SK-N-SH (cell line): ENCODE measurements at regions not wholly inside any gene's neighbourhood (a gene's known extent, or its start where the extent isn't known, plus 50 kb on each side); places are given as distances from the start of the nearest gene placed in this dataset.

ENCODE experiments used
- CTCF ChIA-PET: fragments of 300-600, 350-600 bp; formaldehyde crosslinking; extraction: SDS; loops from one replicate; lab custom pipeline; 2021; lab: Yijun Ruan, JAX
- POLR2A ChIA-PET: fragments of 350-600 bp; sonication (Branson Sonifier 250); formaldehyde crosslinking; extraction: SDS; loops from one replicate; lab custom pipeline; 2020; ENCODE audit warnings: antibody characterized with exemption, inconsistent platforms; lab: Yijun Ruan, JAX
- DNase-seq: peaks from one replicate; pipeline ENCODE4 v3.0.0; 2012
- H2AFZ ChIP-seq: fragments of 200-600 bp; sonication (generic); 2 replicates; pipeline ENCODE4 v1.8.1; 2016; ENCODE audit warnings: antibody characterized with exemption, mild to moderate bottlenecking, low read depth
- H3F3A ChIP-seq: fragments of 200-600 bp; sonication (generic); replicated peaks from 2 replicates; pipeline ENCODE3; 2016; ENCODE audit warnings: antibody characterized with exemption, mild to moderate bottlenecking; ENCODE audit not compliant: insufficient read depth
- H3K27ac ChIP-seq, 2 experiments: fragments of 200-500 bp in 1 of 2; fragments of 200-600 bp in 1 of 2; sonication (Bioruptor generic) in 1 of 2; sonication (generic), shearing (Covaris generic) in 1 of 2; 2 replicates each; pipeline versions ENCODE4 v1.5.1 to v1.6.1; 2014 to 2016; ENCODE audit warnings: low read depth in 2 of 2, inconsistent platforms in 1 of 2, low read length in 1 of 2, mild to moderate bottlenecking in 1 of 2, mixed read lengths in 1 of 2
- H3K27me3 ChIP-seq: fragments of 200-600 bp; sonication (generic), shearing (Covaris generic); 2 replicates; pipeline ENCODE4 v1.6.1; 2016; ENCODE audit warnings: mixed run types; ENCODE audit not compliant: insufficient read depth
- H3K36me3 ChIP-seq, 2 experiments: fragments of 200-500 bp in 1 of 2; fragments of 200-600 bp in 1 of 2; sonication (Bioruptor generic) in 1 of 2; sonication (generic) in 1 of 2; replicated peaks in 1 of 2; 2 replicates each; pipeline versions ENCODE3 to v1.5.1; 2014 to 2016; ENCODE audit warnings: low read length in 1 of 2, mild to moderate bottlenecking in 1 of 2; ENCODE audit not compliant: insufficient read depth in 2 of 2, control insufficient read depth in 1 of 2
- H3K4me1 ChIP-seq, 2 experiments: fragments of 200-500 bp in 1 of 2; fragments of 200-600 bp in 1 of 2; sonication (Bioruptor generic) in 1 of 2; sonication (generic), shearing (Covaris generic) in 1 of 2; 2 replicates each; pipeline versions ENCODE4 v1.5.1 to v1.6.1; 2014 to 2016; ENCODE audit warnings: low read depth in 1 of 2, low read length in 1 of 2, mixed run types in 1 of 2; ENCODE audit not compliant: insufficient read depth in 2 of 2, control insufficient read depth in 1 of 2
- H3K4me2 ChIP-seq: fragments of 200-600 bp; sonication (generic), shearing (Covaris generic); 2 replicates; pipeline ENCODE4 v1.6.1; 2017; ENCODE audit warnings: mixed run types
- H3K4me3 ChIP-seq, 2 experiments: fragments of 200-500 bp in 1 of 2; fragments of 200-600 bp in 1 of 2; sonication (Bioruptor generic) in 1 of 2; sonication (generic), shearing (Covaris generic) in 1 of 2; 2 replicates each; pipeline versions ENCODE4 v1.5.1 to v1.8.1; 2014 to 2016; ENCODE audit warnings: low read depth in 2 of 2, inconsistent platforms in 1 of 2, low read length in 1 of 2, mild to moderate bottlenecking in 1 of 2, mixed read lengths in 1 of 2, moderate library complexity in 1 of 2
- H3K79me2 ChIP-seq: fragments of 200-600 bp; sonication (generic); 2 replicates; pipeline ENCODE4 v1.8.1; 2017; ENCODE audit warnings: mild to moderate bottlenecking; ENCODE audit not compliant: insufficient read depth
- H3K9ac ChIP-seq: fragments of 200-600 bp; sonication (generic); 2 replicates; pipeline ENCODE4 v1.6.1; 2017; ENCODE audit warnings: mixed run types
- H3K9me2 ChIP-seq: fragments of 200-600 bp; sonication (generic); 2 replicates; pipeline ENCODE4 v1.6.1; 2017; ENCODE audit warnings: mixed run types
- H3K9me3 ChIP-seq: fragments of 200-600 bp; sonication (generic); 2 replicates; pipeline ENCODE4 v1.6.1; 2017; ENCODE audit warnings: mixed run types, mild to moderate bottlenecking, moderate library complexity
- H4K20me1 ChIP-seq: fragments of 200-600 bp; sonication (generic); 2 replicates; pipeline ENCODE4 v1.6.1; 2017; ENCODE audit warnings: mild to moderate bottlenecking, mixed run types; ENCODE audit not compliant: insufficient read depth
- EP300 ChIP-seq, 2 experiments: IDR thresholded peaks; 2 replicates each; pipeline versions ENCODE4 v1.4.0 to v1.6.1; 2012; ENCODE audit warnings: borderline replicate concordance in 1 of 2, low read depth in 1 of 2, low read length in 1 of 2
- EZH2phosphoT487 ChIP-seq: fragments of 200-600 bp; sonication (generic); IDR thresholded peaks from 2 replicates; pipeline ENCODE4 v1.6.1; 2017; ENCODE audit warnings: low read depth, mixed run types, mild to moderate bottlenecking, antibody characterized with exemption, moderate library complexity, borderline replicate concordance
- FOXJ3 ChIP-seq: sonication (generic); formaldehyde crosslinking; IDR thresholded peaks from 2 replicates; pipeline ENCODE4 v1.5.1; 2020; ENCODE audit warnings: mild to moderate bottlenecking, missing genetic modification reagents
- GABPA ChIP-seq: IDR thresholded peaks from 2 replicates; pipeline ENCODE4 v1.4.0; 2012; ENCODE audit warnings: low read depth, mild to moderate bottlenecking
- GATA2 ChIP-seq: sonication (generic); formaldehyde crosslinking; IDR thresholded peaks from 2 replicates; pipeline ENCODE4 v1.5.0; 2020; ENCODE audit warnings: mild to moderate bottlenecking, missing genetic modification reagents
- IRF3 ChIP-seq: fragments of 150-350 bp; IDR thresholded peaks from 2 replicates; pipeline ENCODE4 v1.6.1; 2016; ENCODE audit warnings: mild to moderate bottlenecking, low read depth, low read length
- JUND ChIP-seq: IDR thresholded peaks from 2 replicates; pipeline ENCODE4 v1.4.0; 2012
- MEF2A ChIP-seq: IDR thresholded peaks from 2 replicates; pipeline ENCODE4 v1.4.0; 2012; ENCODE audit warnings: low read depth, borderline replicate concordance
- MXI1 ChIP-seq: IDR thresholded peaks from 2 replicates; pipeline ENCODE4 v1.6.1; 2012; ENCODE audit warnings: mild to moderate bottlenecking, low read depth, low read length, improper control_type of control experiment
- NRF1 ChIP-seq: IDR thresholded peaks from 2 replicates; pipeline ENCODE4 v1.6.1; 2012; ENCODE audit warnings: low read depth, mild to moderate bottlenecking, low read length
- RAD21 ChIP-seq: IDR thresholded peaks from 2 replicates; pipeline ENCODE4 v1.6.1; 2012; ENCODE audit warnings: mild to moderate bottlenecking, low read length
- RCOR1 ChIP-seq: fragments of 150-350 bp; IDR thresholded peaks from 2 replicates; pipeline ENCODE4 v1.6.1; 2017; ENCODE audit warnings: antibody characterized with exemption, low read length
- RFX5 ChIP-seq: IDR thresholded peaks from 2 replicates; pipeline ENCODE4 v1.6.1; 2012; ENCODE audit warnings: mild to moderate bottlenecking, improper control_type of control experiment, low read length
- SMC3 ChIP-seq: IDR thresholded peaks from 2 replicates; pipeline ENCODE4 v1.6.1; 2012; ENCODE audit warnings: low read depth, low read length, improper control_type of control experiment
- WGBS: methylation state at CpG from one replicate; pipeline ENCODE4 v1.1.6; 2017; ENCODE audit warnings: low lambda C conversion rate; 5-methylcytosine and 5-hydroxymethylcytosine counted together
- TF ChIP-seq, protein P1 (sequence below): IDR thresholded peaks from 2 replicates; pipeline ENCODE4 v1.4.0; 2012; ENCODE audit warnings: low read depth, borderline replicate concordance
- TF ChIP-seq, protein P2 (sequence below): fragments of 200-600 bp; sonication (generic); IDR thresholded peaks from 2 replicates; pipeline ENCODE4 v1.6.1; 2017; ENCODE audit warnings: antibody characterized with exemption, mild to moderate bottlenecking, moderate library complexity
- TF ChIP-seq, protein P3 (sequence below): IDR thresholded peaks from 2 replicates; pipeline ENCODE4 v1.6.1; 2012; ENCODE audit warnings: mild to moderate bottlenecking, low read depth, low read length, moderate library complexity
- TF ChIP-seq, protein P4 (sequence below): IDR thresholded peaks from 2 replicates; pipeline ENCODE4; 2012

GRCh38 chr2:66828876-66829275 lies 394.0 kb downstream of the MEIS1 start:
- H3K9me3 ChIP-seq, result no peaks in the 10 kb centered on the region
- H3K36me3 ChIP-seq, result no peaks in the 10 kb centered on the region
- H3K27me3 ChIP-seq, result no peaks in the 10 kb centered on the region
- H3K9ac ChIP-seq, result no peak overlapping the region
- H3K4me1 ChIP-seq, result no peaks in the 10 kb centered on the region
- ChIA-PET CTCF (no interaction called here), POLR2A (no interaction called here)
- TF ChIP-seq EP300 (IDR thresholded peaks at IDR 0.05; ENCODE audit: borderline replicate concordance in 1 of 2, low read depth in 1 of 2, low read length in 1 of 2), result no peak
- TF ChIP-seq, protein P1, sequence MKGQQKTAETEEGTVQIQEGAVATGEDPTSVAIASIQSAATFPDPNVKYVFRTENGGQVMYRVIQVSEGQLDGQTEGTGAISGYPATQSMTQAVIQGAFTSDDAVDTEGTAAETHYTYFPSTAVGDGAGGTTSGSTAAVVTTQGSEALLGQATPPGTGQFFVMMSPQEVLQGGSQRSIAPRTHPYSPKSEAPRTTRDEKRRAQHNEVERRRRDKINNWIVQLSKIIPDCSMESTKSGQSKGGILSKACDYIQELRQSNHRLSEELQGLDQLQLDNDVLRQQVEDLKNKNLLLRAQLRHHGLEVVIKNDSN, result no peak
- TF ChIP-seq, protein P2, sequence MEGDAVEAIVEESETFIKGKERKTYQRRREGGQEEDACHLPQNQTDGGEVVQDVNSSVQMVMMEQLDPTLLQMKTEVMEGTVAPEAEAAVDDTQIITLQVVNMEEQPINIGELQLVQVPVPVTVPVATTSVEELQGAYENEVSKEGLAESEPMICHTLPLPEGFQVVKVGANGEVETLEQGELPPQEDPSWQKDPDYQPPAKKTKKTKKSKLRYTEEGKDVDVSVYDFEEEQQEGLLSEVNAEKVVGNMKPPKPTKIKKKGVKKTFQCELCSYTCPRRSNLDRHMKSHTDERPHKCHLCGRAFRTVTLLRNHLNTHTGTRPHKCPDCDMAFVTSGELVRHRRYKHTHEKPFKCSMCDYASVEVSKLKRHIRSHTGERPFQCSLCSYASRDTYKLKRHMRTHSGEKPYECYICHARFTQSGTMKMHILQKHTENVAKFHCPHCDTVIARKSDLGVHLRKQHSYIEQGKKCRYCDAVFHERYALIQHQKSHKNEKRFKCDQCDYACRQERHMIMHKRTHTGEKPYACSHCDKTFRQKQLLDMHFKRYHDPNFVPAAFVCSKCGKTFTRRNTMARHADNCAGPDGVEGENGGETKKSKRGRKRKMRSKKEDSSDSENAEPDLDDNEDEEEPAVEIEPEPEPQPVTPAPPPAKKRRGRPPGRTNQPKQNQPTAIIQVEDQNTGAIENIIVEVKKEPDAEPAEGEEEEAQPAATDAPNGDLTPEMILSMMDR, result no peak
- no peak for TF ChIP-seq JUND
- TF ChIP-seq MEF2A, result no peak
- no peak for TF ChIP-seq EZH2phosphoT487
- TF ChIP-seq GABPA, result no peak
- TF ChIP-seq, protein P3, sequence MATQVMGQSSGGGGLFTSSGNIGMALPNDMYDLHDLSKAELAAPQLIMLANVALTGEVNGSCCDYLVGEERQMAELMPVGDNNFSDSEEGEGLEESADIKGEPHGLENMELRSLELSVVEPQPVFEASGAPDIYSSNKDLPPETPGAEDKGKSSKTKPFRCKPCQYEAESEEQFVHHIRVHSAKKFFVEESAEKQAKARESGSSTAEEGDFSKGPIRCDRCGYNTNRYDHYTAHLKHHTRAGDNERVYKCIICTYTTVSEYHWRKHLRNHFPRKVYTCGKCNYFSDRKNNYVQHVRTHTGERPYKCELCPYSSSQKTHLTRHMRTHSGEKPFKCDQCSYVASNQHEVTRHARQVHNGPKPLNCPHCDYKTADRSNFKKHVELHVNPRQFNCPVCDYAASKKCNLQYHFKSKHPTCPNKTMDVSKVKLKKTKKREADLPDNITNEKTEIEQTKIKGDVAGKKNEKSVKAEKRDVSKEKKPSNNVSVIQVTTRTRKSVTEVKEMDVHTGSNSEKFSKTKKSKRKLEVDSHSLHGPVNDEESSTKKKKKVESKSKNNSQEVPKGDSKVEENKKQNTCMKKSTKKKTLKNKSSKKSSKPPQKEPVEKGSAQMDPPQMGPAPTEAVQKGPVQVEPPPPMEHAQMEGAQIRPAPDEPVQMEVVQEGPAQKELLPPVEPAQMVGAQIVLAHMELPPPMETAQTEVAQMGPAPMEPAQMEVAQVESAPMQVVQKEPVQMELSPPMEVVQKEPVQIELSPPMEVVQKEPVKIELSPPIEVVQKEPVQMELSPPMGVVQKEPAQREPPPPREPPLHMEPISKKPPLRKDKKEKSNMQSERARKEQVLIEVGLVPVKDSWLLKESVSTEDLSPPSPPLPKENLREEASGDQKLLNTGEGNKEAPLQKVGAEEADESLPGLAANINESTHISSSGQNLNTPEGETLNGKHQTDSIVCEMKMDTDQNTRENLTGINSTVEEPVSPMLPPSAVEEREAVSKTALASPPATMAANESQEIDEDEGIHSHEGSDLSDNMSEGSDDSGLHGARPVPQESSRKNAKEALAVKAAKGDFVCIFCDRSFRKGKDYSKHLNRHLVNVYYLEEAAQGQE, result no peak
- no peak for TF ChIP-seq SMC3
- 69% methylated on average over 3 of the region's 3 CpGs for WGBS
- no peaks in the 10 kb centered on the region for H3K9me2 ChIP-seq
- no peaks in the 10 kb centered on the region for H3K79me2 ChIP-seq
- no peak overlapping the region for H2AFZ ChIP-seq
- H3K4me3 ChIP-seq, result no peak overlapping the region
- no peaks in the 10 kb centered on the region for H4K20me1 ChIP-seq
- H3K4me2 ChIP-seq, result no peak overlapping the region
- no peak overlapping the region for H3K27ac ChIP-seq
- no peaks in the 10 kb centered on the region for H3F3A ChIP-seq
- no peak for DNase-seq

- H3K9me2 ChIP-seq, result no peaks in the 10 kb centered on the region
- H3F3A ChIP-seq, result no peaks in the 10 kb centered on the region
- H3K36me3 ChIP-seq, result no peaks in the 10 kb centered on the region
- DNase-seq, result no peak
- no peaks in the 10 kb centered on the region for H3K79me2 ChIP-seq
- no peaks in the 10 kb centered on the region for H4K20me1 ChIP-seq
- H3K9ac ChIP-seq, result no peak overlapping the region
- no peak overlapping the region for H3K4me3 ChIP-seq
- 56% methylated on average over 3 of the region's 3 CpGs for WGBS
- no peaks in the 10 kb centered on the region for H3K4me1 ChIP-seq
- H2AFZ ChIP-seq, result no peak overlapping the region
- CTCF ChIA-PET, result no interaction called here
- H3K4me2 ChIP-seq, result no peak overlapping the region
- H3K9me3 ChIP-seq, result no peaks in the 10 kb centered on the region
- POLR2A ChIA-PET, result no interaction called here
- H3K27ac ChIP-seq, result no peak overlapping the region
- H3K27me3 ChIP-seq, result no peaks in the 10 kb centered on the region
- TF ChIP-seq RCOR1, result no peak
- no peak for TF ChIP-seq GATA2
- TF ChIP-seq RAD21, result no peak
- no peak for TF ChIP-seq IRF3
- no peak for TF ChIP-seq SMC3
- TF ChIP-seq, protein P4, sequence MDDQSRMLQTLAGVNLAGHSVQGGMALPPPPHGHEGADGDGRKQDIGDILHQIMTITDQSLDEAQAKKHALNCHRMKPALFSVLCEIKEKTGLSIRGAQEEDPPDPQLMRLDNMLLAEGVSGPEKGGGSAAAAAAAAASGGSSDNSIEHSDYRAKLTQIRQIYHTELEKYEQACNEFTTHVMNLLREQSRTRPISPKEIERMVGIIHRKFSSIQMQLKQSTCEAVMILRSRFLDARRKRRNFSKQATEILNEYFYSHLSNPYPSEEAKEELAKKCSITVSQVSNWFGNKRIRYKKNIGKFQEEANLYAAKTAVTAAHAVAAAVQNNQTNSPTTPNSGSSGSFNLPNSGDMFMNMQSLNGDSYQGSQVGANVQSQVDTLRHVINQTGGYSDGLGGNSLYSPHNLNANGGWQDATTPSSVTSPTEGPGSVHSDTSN, result no peak
- no peak for TF ChIP-seq RFX5
- no peak for TF ChIP-seq FOXJ3 (CRISPR knock-in tag)
- TF ChIP-seq, protein P2, result no peak
- TF ChIP-seq MXI1, result no peak
- TF ChIP-seq NRF1, result no peak
Measured at GRCh38 chr2:66830881-66831280, 396.0 kb downstream of the MEIS1 start.
